ENCODE measurements at regions not wholly inside any gene's neighbourhood (a gene's known extent, or its start where the extent isn't known, plus 50 kb on each side); places are given as distances from the start of the nearest gene placed in this dataset.

DNA sequence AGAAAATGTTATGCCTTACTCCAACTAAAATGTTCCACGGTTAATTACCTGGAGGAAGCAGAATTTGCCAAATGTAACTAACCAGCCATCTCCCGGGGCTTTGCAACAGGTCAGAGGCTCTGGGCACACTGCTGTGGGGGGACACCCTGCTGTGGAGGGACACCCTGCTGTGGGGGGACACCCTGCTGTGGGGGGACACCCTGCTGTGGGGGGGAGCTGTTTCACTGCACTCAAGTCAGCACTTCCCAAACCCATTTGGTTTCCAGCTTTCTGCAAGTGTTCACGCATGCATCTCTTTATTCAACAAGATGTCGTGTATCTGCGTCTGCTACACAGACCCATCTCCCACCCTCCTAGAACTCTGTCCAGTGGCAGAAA is 239.5 kb downstream of the C16orf95 start:
- TF ChIP-seq, protein P1, sequence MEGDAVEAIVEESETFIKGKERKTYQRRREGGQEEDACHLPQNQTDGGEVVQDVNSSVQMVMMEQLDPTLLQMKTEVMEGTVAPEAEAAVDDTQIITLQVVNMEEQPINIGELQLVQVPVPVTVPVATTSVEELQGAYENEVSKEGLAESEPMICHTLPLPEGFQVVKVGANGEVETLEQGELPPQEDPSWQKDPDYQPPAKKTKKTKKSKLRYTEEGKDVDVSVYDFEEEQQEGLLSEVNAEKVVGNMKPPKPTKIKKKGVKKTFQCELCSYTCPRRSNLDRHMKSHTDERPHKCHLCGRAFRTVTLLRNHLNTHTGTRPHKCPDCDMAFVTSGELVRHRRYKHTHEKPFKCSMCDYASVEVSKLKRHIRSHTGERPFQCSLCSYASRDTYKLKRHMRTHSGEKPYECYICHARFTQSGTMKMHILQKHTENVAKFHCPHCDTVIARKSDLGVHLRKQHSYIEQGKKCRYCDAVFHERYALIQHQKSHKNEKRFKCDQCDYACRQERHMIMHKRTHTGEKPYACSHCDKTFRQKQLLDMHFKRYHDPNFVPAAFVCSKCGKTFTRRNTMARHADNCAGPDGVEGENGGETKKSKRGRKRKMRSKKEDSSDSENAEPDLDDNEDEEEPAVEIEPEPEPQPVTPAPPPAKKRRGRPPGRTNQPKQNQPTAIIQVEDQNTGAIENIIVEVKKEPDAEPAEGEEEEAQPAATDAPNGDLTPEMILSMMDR (IDR thresholded peaks at IDR 0.05), result no peak
- no peak for TF ChIP-seq POLR2A (IDR thresholded peaks at IDR 0.05)
